ENCODE measurements at regions not wholly inside any gene's neighbourhood (a gene's known extent, or its start where the extent isn't known, plus 50 kb on each side); places are given as distances from the start of the nearest gene placed in this dataset.

- no peaks in the 10 kb centered on the region for H3K27me3 Mint-ChIP-seq (ENCODE audit: low read depth)
- DNase-seq (ENCODE audit: low read depth, low spot score) = no peak
- H3K36me3 Mint-ChIP-seq (ENCODE audit: low read depth) = no peaks in the 10 kb centered on the region
- H3K27ac Mint-ChIP-seq (ENCODE audit: unreplicated experiment) = no peak overlapping the region
- H3K4me1 Mint-ChIP-seq = peaks cover 3% of the 10 kb centered on the region
- H3K9me3 Mint-ChIP-seq = peaks cover 9% of the 10 kb centered on the region
- no peak overlapping the region for H3K4me3 Mint-ChIP-seq
- no peak for TF ChIP-seq CTCF (conservative IDR thresholded peaks at IDR 0.05)
Observed at GRCh38 chr7:68434857-68435256, 1163.4 kb upstream of the AUTS2 start.

- H3K4me1 Mint-ChIP-seq = peaks cover 3% of the 10 kb centered on the region
- H3K9me3 Mint-ChIP-seq = peaks cover 10% of the 10 kb centered on the region
- H3K4me3 Mint-ChIP-seq = no peak overlapping the region
- TF ChIP-seq CTCF (conservative IDR thresholded peaks at IDR 0.05) = no peak
- H3K27ac Mint-ChIP-seq (ENCODE audit: unreplicated experiment) = no peak overlapping the region
- DNase-seq (ENCODE audit: low read depth, low spot score) = no peak
- H3K36me3 Mint-ChIP-seq (ENCODE audit: low read depth) = no peaks in the 10 kb centered on the region
- peaks cover 7% of the 10 kb centered on the region for H3K27me3 Mint-ChIP-seq (ENCODE audit: low read depth)
Observed at GRCh38 chr7:68438016-68438415, 1160.3 kb upstream of the AUTS2 start.

GRCh38 chr7:68438811-68439210, 1159.5 kb upstream of the AUTS2 start:
- no peak for DNase-seq (ENCODE audit: low read depth, low spot score)
- Mint-ChIP-seq H3K36me3 (ENCODE audit: low read depth) (no peaks in the 10 kb centered on the region), H3K4me1 (peaks cover 3% of the 10 kb centered on the region), H3K27ac (ENCODE audit: unreplicated experiment) (no peak overlapping the region), H3K27me3 (ENCODE audit: low read depth) (peaks cover 7% of the 10 kb centered on the region), H3K9me3 (peaks cover 10% of the 10 kb centered on the region), H3K4me3 (no peak overlapping the region)
- no peak for TF ChIP-seq CTCF (conservative IDR thresholded peaks at IDR 0.05)

GRCh38 chr7:68439897-68440296, 1158.4 kb upstream of the AUTS2 start:
- no peak for TF ChIP-seq CTCF (conservative IDR thresholded peaks at IDR 0.05)
- Mint-ChIP-seq H3K4me3 (no peak overlapping the region), H3K36me3 (ENCODE audit: low read depth) (no peaks in the 10 kb centered on the region), H3K9me3 (peaks cover 15% of the 10 kb centered on the region), H3K4me1 (peaks cover 2% of the 10 kb centered on the region), H3K27me3 (ENCODE audit: low read depth) (peaks cover 7% of the 10 kb centered on the region), H3K27ac (ENCODE audit: unreplicated experiment) (no peak overlapping the region)
- DNase-seq (ENCODE audit: low read depth, low spot score) = no peak

- Mint-ChIP-seq H3K9me3 (peaks cover 15% of the 10 kb centered on the region), H3K36me3 (ENCODE audit: low read depth) (no peaks in the 10 kb centered on the region)
Observed at GRCh38 chr7:68440866-68441265, 1157.4 kb upstream of the AUTS2 start.

More at GRCh38 chr7:68440866-68441265, 1157.4 kb upstream of the AUTS2 start:
- no peak for DNase-seq (ENCODE audit: low read depth, low spot score)
- Mint-ChIP-seq H3K4me1 (peaks cover 1% of the 10 kb centered on the region), H3K4me3 (no peak overlapping the region), H3K27ac (ENCODE audit: unreplicated experiment) (no peak overlapping the region), H3K27me3 (ENCODE audit: low read depth) (peaks cover 8% of the 10 kb centered on the region)
- no peak for TF ChIP-seq CTCF (conservative IDR thresholded peaks at IDR 0.05)
